ENCODE measurements at regions not wholly inside any gene's neighbourhood (a gene's known extent, or its start where the extent isn't known, plus 50 kb on each side); places are given as distances from the start of the nearest gene placed in this dataset.

- TF ChIP-seq, protein P1, sequence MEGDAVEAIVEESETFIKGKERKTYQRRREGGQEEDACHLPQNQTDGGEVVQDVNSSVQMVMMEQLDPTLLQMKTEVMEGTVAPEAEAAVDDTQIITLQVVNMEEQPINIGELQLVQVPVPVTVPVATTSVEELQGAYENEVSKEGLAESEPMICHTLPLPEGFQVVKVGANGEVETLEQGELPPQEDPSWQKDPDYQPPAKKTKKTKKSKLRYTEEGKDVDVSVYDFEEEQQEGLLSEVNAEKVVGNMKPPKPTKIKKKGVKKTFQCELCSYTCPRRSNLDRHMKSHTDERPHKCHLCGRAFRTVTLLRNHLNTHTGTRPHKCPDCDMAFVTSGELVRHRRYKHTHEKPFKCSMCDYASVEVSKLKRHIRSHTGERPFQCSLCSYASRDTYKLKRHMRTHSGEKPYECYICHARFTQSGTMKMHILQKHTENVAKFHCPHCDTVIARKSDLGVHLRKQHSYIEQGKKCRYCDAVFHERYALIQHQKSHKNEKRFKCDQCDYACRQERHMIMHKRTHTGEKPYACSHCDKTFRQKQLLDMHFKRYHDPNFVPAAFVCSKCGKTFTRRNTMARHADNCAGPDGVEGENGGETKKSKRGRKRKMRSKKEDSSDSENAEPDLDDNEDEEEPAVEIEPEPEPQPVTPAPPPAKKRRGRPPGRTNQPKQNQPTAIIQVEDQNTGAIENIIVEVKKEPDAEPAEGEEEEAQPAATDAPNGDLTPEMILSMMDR (IDR thresholded peaks at IDR 0.05; ENCODE audit: low read depth, low read length, missing input control): peak; percentile 62
- TF ChIP-seq, protein P2, sequence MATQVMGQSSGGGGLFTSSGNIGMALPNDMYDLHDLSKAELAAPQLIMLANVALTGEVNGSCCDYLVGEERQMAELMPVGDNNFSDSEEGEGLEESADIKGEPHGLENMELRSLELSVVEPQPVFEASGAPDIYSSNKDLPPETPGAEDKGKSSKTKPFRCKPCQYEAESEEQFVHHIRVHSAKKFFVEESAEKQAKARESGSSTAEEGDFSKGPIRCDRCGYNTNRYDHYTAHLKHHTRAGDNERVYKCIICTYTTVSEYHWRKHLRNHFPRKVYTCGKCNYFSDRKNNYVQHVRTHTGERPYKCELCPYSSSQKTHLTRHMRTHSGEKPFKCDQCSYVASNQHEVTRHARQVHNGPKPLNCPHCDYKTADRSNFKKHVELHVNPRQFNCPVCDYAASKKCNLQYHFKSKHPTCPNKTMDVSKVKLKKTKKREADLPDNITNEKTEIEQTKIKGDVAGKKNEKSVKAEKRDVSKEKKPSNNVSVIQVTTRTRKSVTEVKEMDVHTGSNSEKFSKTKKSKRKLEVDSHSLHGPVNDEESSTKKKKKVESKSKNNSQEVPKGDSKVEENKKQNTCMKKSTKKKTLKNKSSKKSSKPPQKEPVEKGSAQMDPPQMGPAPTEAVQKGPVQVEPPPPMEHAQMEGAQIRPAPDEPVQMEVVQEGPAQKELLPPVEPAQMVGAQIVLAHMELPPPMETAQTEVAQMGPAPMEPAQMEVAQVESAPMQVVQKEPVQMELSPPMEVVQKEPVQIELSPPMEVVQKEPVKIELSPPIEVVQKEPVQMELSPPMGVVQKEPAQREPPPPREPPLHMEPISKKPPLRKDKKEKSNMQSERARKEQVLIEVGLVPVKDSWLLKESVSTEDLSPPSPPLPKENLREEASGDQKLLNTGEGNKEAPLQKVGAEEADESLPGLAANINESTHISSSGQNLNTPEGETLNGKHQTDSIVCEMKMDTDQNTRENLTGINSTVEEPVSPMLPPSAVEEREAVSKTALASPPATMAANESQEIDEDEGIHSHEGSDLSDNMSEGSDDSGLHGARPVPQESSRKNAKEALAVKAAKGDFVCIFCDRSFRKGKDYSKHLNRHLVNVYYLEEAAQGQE (IDR thresholded peaks at IDR 0.05): no peak
- TF ChIP-seq SP1 (IDR thresholded peaks at IDR 0.05): no peak
These were observed 306.7 kb upstream of the MAOA start for GRCh38 chrX:43349363-43349762.

Data from liver (tissue), 3 donors.